Hepatocyte (in vitro differentiated cells): ENCODE measurements at regions not wholly inside any gene's neighbourhood (a gene's known extent, or its start where the extent isn't known, plus 50 kb on each side); places are given as distances from the start of the nearest gene placed in this dataset.

Source experiments
- DNase-seq: peaks from one replicate; pipeline ENCODE4 v3.0.0-alpha.2; 2016; ENCODE audit warnings: low spot score
- H2AFZ ChIP-seq: fragments of 200-600 bp; sonication (generic); 2 replicates; pipeline ENCODE4 v1.6.0; 2016; ENCODE audit warnings: antibody characterized with exemption, mild to moderate bottlenecking
- H3K27ac ChIP-seq: fragments of 200-600 bp; sonication (generic); 2 replicates; pipeline ENCODE4 v1.5.1; 2016; ENCODE audit warnings: mild to moderate bottlenecking
- H3K27me3 ChIP-seq: fragments of 200-600 bp; sonication (generic); 2 replicates; pipeline ENCODE4 v1.6.1; 2016
- H3K36me3 ChIP-seq: fragments of 200-600 bp; sonication (generic); replicated peaks from 2 replicates; pipeline ENCODE4 v1.5.1; 2016; ENCODE audit warnings: low read depth; ENCODE audit not compliant: insufficient read depth
- H3K4me1 ChIP-seq: fragments of 200-600 bp; sonication (generic); 2 replicates; pipeline ENCODE4 v1.5.1; 2016; ENCODE audit warnings: mild to moderate bottlenecking, moderate library complexity; ENCODE audit not compliant: insufficient read depth
- H3K4me2 ChIP-seq: fragments of 200-600 bp; sonication (generic); 2 replicates; pipeline ENCODE4 v1.6.0; 2016
- H3K4me3 ChIP-seq: fragments of 200-600 bp; sonication (generic); 2 replicates; pipeline ENCODE4 v1.5.1; 2016; ENCODE audit warnings: mild to moderate bottlenecking
- H3K79me2 ChIP-seq: fragments of 200-600 bp; sonication (generic); 2 replicates; pipeline ENCODE4 v1.6.0; 2017; ENCODE audit warnings: mild to moderate bottlenecking
- H3K9me2 ChIP-seq: fragments of 200-600 bp; sonication (generic); replicated peaks from 2 replicates; pipeline ENCODE4 v1.6.0; 2017; ENCODE audit warnings: mild to moderate bottlenecking; ENCODE audit not compliant: insufficient read depth
- H3K9me3 ChIP-seq: fragments of 200-600 bp; sonication (generic); 2 replicates; pipeline ENCODE4 v1.5.1; 2016; ENCODE audit warnings: low read depth, mild to moderate bottlenecking
- H4K20me1 ChIP-seq: fragments of 200-600 bp; sonication (generic); 2 replicates; pipeline ENCODE4 v1.6.0; 2016; ENCODE audit warnings: mild to moderate bottlenecking; ENCODE audit not compliant: insufficient read depth, poor library complexity, severe bottlenecking
- CTCF ChIP-seq: fragments of 200-600 bp; sonication (generic); IDR thresholded peaks from 2 replicates; pipeline ENCODE4 v1.5.1; 2016; ENCODE audit warnings: antibody characterized with exemption, mild to moderate bottlenecking; ENCODE audit not compliant: poor library complexity
- EZH2 ChIP-seq: fragments of 200-600 bp; sonication (generic); IDR thresholded peaks from 2 replicates; pipeline ENCODE4 v1.6.1; 2016; ENCODE audit warnings: antibody characterized with exemption, mild to moderate bottlenecking, borderline replicate concordance
- EZH2phosphoT487 ChIP-seq: fragments of 200-600 bp; sonication (generic); IDR thresholded peaks from one replicate; pipeline ENCODE4 v1.6.1; 2018; ENCODE audit warnings: antibody characterized with exemption, mild to moderate bottlenecking, low read depth, moderate library complexity; ENCODE audit not compliant: unreplicated experiment, severe bottlenecking
- WGBS: methylation state at CpG from one replicate; pipeline ENCODE4 v1.1.6; 2016; ENCODE audit warnings: low lambda C conversion rate; ENCODE audit errors: missing lambda C conversion rate; 5-methylcytosine and 5-hydroxymethylcytosine counted together

GRCh38 chr1:5664081-5664768, 328.0 kb downstream of the NPHP4 start:
- no peaks in the 10 kb centered on the region for H3K4me1 ChIP-seq
- no peaks in the 10 kb centered on the region for H3K79me2 ChIP-seq
- DNase-seq: no peak
- H3K9me3 ChIP-seq: no peaks in the 10 kb centered on the region
- H3K9me2 ChIP-seq: no peaks in the 10 kb centered on the region
- 79% methylated on average over 9 of the region's 9 CpGs for WGBS
- no peaks in the 10 kb centered on the region for H3K27me3 ChIP-seq
- H2AFZ ChIP-seq: no peak overlapping the region
- no peaks in the 10 kb centered on the region for H3K36me3 ChIP-seq
- no peaks in the 10 kb centered on the region for H4K20me1 ChIP-seq
- no peak overlapping the region for H3K4me2 ChIP-seq
- H3K27ac ChIP-seq: no peak overlapping the region
- TF ChIP-seq EZH2phosphoT487: no peak
- no peak for TF ChIP-seq CTCF
- no peak for TF ChIP-seq EZH2
- no peak overlapping the region for H3K4me3 ChIP-seq

GRCh38 chr1:5662744-5663126, 329.5 kb downstream of the NPHP4 start:
- Histone ChIP-seq H3K27ac (no peak overlapping the region), H3K4me2 (no peak overlapping the region), H3K79me2 (no peaks in the 10 kb centered on the region), H2AFZ (no peak overlapping the region), H3K9me2 (no peaks in the 10 kb centered on the region), H3K27me3 (no peaks in the 10 kb centered on the region), H3K9me3 (no peaks in the 10 kb centered on the region), H3K4me3 (no peak overlapping the region), H3K4me1 (no peaks in the 10 kb centered on the region), H4K20me1 (no peaks in the 10 kb centered on the region), H3K36me3 (no peaks in the 10 kb centered on the region)
- 79% methylated on average over 5 of the region's 5 CpGs for WGBS
- TF ChIP-seq CTCF (no peak), EZH2phosphoT487 (no peak), EZH2 (no peak)
- no peak for DNase-seq

GRCh38 chr1:5662086-5662743, 330.0 kb downstream of the NPHP4 start:
- Histone ChIP-seq H3K27me3 (no peaks in the 10 kb centered on the region), H3K36me3 (no peaks in the 10 kb centered on the region), H3K4me1 (no peaks in the 10 kb centered on the region), H4K20me1 (no peaks in the 10 kb centered on the region), H3K4me3 (no peak overlapping the region), H3K27ac (no peak overlapping the region), H3K4me2 (no peak overlapping the region), H3K9me3 (no peaks in the 10 kb centered on the region), H2AFZ (no peak overlapping the region), H3K9me2 (no peaks in the 10 kb centered on the region), H3K79me2 (no peaks in the 10 kb centered on the region)
- no peak for TF ChIP-seq EZH2
- TF ChIP-seq EZH2phosphoT487: no peak
- no peak for TF ChIP-seq CTCF
- 83% methylated on average over 8 of the region's 9 CpGs for WGBS
- DNase-seq: no peak
